Gastrocnemius medialis (tissue), 4 donors: ENCODE measurements at regions not wholly inside any gene's neighbourhood (a gene's known extent, or its start where the extent isn't known, plus 50 kb on each side); places are given as distances from the start of the nearest gene placed in this dataset.

ENCODE experiments used
- CTCF ChIP-seq, 5 experiments: fragments of 450-650 bp in 3 of 5; fragments of 200-600 bp in 2 of 5; sonication (generic) in 2 of 5; IDR thresholded peaks in 4 of 5; conservative IDR thresholded peaks in 1 of 5; 1 replicate in 4 of 5; 2 replicates in 1 of 5; pipeline ENCODE4 v1.5.1; 2016 to 2019; ENCODE audit warnings: antibody characterized with exemption in 5 of 5, mild to moderate bottlenecking in 3 of 5, moderate library complexity in 3 of 5
- POLR2A ChIP-seq, 2 donors: fragments of 450-650 bp; IDR thresholded peaks; one replicate each; pipeline ENCODE4 v1.6.1; 2017; ENCODE audit warnings: antibody characterized with exemption in 2 of 2, mild to moderate bottlenecking in 2 of 2, moderate library complexity in 2 of 2

DNA sequence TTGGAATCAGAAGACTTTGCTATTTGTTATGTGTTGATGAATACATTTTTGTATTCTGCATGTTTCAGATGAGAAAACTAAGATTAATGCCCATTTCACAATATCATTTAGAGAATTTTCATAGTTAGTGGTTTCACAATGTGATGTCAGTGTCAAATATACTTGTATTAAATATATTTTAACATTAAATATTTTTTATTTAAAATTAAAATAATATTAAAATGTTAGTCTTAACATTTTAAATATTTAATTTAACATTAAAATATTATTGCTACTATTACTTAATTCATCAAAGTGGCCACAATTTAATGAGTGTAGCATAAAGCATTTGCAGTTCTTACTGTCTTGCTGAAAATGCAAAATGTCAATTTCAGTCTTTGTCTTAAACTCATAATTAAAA is 478.8 kb downstream of the KCNJ2 start:
- no peak for TF ChIP-seq CTCF (IDR thresholded peaks at IDR 0.05 in 4 of 5, conservative IDR thresholded peaks at IDR 0.05 in 1 of 5)
- TF ChIP-seq POLR2A (IDR thresholded peaks at IDR 0.05), result no peak
